Muscle layer of duodenum (tissue), 2 donors: ENCODE measurements at regions not wholly inside any gene's neighbourhood (a gene's known extent, or its start where the extent isn't known, plus 50 kb on each side); places are given as distances from the start of the nearest gene placed in this dataset.

Source experiments
- H3K27ac ChIP-seq: one replicate; pipeline ENCODE4 v1.7.0; 2013; ENCODE audit warnings: mild to moderate bottlenecking, low read length
- H3K27me3 ChIP-seq: one replicate; pipeline ENCODE4 v1.7.0; 2013; ENCODE audit warnings: low read depth, mild to moderate bottlenecking, control low read depth, low read length
- H3K36me3 ChIP-seq, 2 donors: one replicate each; pipeline ENCODE4 v1.7.0; 2013; ENCODE audit warnings: low read length in 2 of 2, control low read depth in 1 of 2, mild to moderate bottlenecking in 1 of 2; ENCODE audit not compliant: insufficient read depth in 2 of 2, control insufficient read depth in 1 of 2
- H3K4me1 ChIP-seq, 2 donors: one replicate each; pipeline ENCODE4 v1.7.0; 2013; ENCODE audit warnings: low read length in 2 of 2, mild to moderate bottlenecking in 2 of 2, control low read depth in 1 of 2, moderate library complexity in 1 of 2; ENCODE audit not compliant: insufficient read depth in 2 of 2, control insufficient read depth in 1 of 2
- H3K4me3 ChIP-seq, 2 donors: one replicate each; pipeline ENCODE4 v1.7.0; 2013; ENCODE audit warnings: low read length in 2 of 2, low read depth in 1 of 2, mild to moderate bottlenecking in 1 of 2
- H3K9me3 ChIP-seq, 2 donors: one replicate each; pipeline ENCODE4 v1.7.0; 2013; ENCODE audit warnings: low read length in 2 of 2, control low read depth in 1 of 2, mild to moderate bottlenecking in 1 of 2; ENCODE audit not compliant: control insufficient read depth in 1 of 2
- donor health status: healthy.

- H3K4me3 ChIP-seq = no peak overlapping the region
- H3K27me3 ChIP-seq = no peaks in the 10 kb centered on the region
- no peaks in the 10 kb centered on the region for H3K9me3 ChIP-seq
- H3K27ac ChIP-seq = no peak overlapping the region
- H3K4me1 ChIP-seq = no peaks in the 10 kb centered on the region
- H3K36me3 ChIP-seq = no peaks in the 10 kb centered on the region
These were observed 519.3 kb upstream of the CADM2 start for GRCh38 chr3:84439476-84439875.

- Histone ChIP-seq H3K36me3 (no peaks in the 10 kb centered on the region), H3K9me3 (no peaks in the 10 kb centered on the region), H3K27me3 (no peaks in the 10 kb centered on the region), H3K27ac (no peak overlapping the region), H3K4me1 (no peaks in the 10 kb centered on the region), H3K4me3 (no peak overlapping the region)
These were observed 518.5 kb upstream of the CADM2 start for GRCh38 chr3:84440291-84440690.

GRCh38 chr3:84442533-84442932 lies 516.3 kb upstream of the CADM2 start:
- no peaks in the 10 kb centered on the region for H3K36me3 ChIP-seq
- H3K4me3 ChIP-seq = no peak overlapping the region

GRCh38 chr3:84444726-84445521 lies 513.9 kb upstream of the CADM2 start:
- no peaks in the 10 kb centered on the region for H3K27me3 ChIP-seq
- H3K36me3 ChIP-seq = no peaks in the 10 kb centered on the region
- no peak overlapping the region for H3K27ac ChIP-seq
- H3K9me3 ChIP-seq = no peaks in the 10 kb centered on the region
- no peak overlapping the region for H3K4me3 ChIP-seq
- no peaks in the 10 kb centered on the region for H3K4me1 ChIP-seq

More at GRCh38 chr3:84442533-84442932, 516.3 kb upstream of the CADM2 start:
- Histone ChIP-seq H3K27me3 (no peaks in the 10 kb centered on the region), H3K4me1 (no peaks in the 10 kb centered on the region), H3K27ac (no peak overlapping the region), H3K9me3 (no peaks in the 10 kb centered on the region)

GRCh38 chr3:84487296-84487695 lies 471.5 kb upstream of the CADM2 start:
- Histone ChIP-seq H3K36me3 (no peaks in the 10 kb centered on the region), H3K27ac (no peak overlapping the region), H3K27me3 (no peaks in the 10 kb centered on the region), H3K4me1 (no peaks in the 10 kb centered on the region), H3K9me3 (peaks cover 0 to 4% of the 10 kb centered on the region in 2 donors), H3K4me3 (no peak overlapping the region)

GRCh38 chr3:84504761-84505160 lies 454.0 kb upstream of the CADM2 start:
- no peaks in the 10 kb centered on the region for H3K27me3 ChIP-seq
- H3K9me3 ChIP-seq = no peaks in the 10 kb centered on the region
- no peak overlapping the region for H3K4me3 ChIP-seq
- no peaks in the 10 kb centered on the region for H3K36me3 ChIP-seq
- H3K27ac ChIP-seq = no peak overlapping the region
- H3K4me1 ChIP-seq = no peaks in the 10 kb centered on the region

GRCh38 chr3:84510007-84510406 lies 448.8 kb upstream of the CADM2 start:
- H3K36me3 ChIP-seq = no peaks in the 10 kb centered on the region
- H3K9me3 ChIP-seq = no peaks in the 10 kb centered on the region
- no peaks in the 10 kb centered on the region for H3K27me3 ChIP-seq
- H3K4me3 ChIP-seq = no peak overlapping the region
- no peak overlapping the region for H3K27ac ChIP-seq
- no peaks in the 10 kb centered on the region for H3K4me1 ChIP-seq

GRCh38 chr3:84522893-84523292 lies 435.9 kb upstream of the CADM2 start:
- H3K4me1 ChIP-seq = no peaks in the 10 kb centered on the region
- no peaks in the 10 kb centered on the region for H3K36me3 ChIP-seq

GRCh38 chr3:84536916-84537315 lies 421.9 kb upstream of the CADM2 start:
- Histone ChIP-seq H3K9me3 (peaks cover 0 to 8% of the 10 kb centered on the region in 2 donors), H3K36me3 (no peaks in the 10 kb centered on the region), H3K4me1 (no peaks in the 10 kb centered on the region), H3K27me3 (no peaks in the 10 kb centered on the region), H3K4me3 (no peak overlapping the region), H3K27ac (no peak overlapping the region)

More at GRCh38 chr3:84522893-84523292, 435.9 kb upstream of the CADM2 start:
- Histone ChIP-seq H3K27me3 (no peaks in the 10 kb centered on the region), H3K27ac (no peak overlapping the region), H3K9me3 (peaks cover 0 to 9% of the 10 kb centered on the region in 2 donors), H3K4me3 (no peak overlapping the region)

- Histone ChIP-seq H3K4me1 (no peaks in the 10 kb centered on the region), H3K27ac (no peak overlapping the region), H3K27me3 (no peaks in the 10 kb centered on the region), H3K4me3 (no peak overlapping the region), H3K9me3 (peaks cover 0 to 8% of the 10 kb centered on the region in 2 donors), H3K36me3 (no peaks in the 10 kb centered on the region)
These were observed 420.2 kb upstream of the CADM2 start for GRCh38 chr3:84538597-84538996.

- H3K36me3 ChIP-seq = no peaks in the 10 kb centered on the region
- H3K27me3 ChIP-seq = no peaks in the 10 kb centered on the region
- no peaks in the 10 kb centered on the region for H3K9me3 ChIP-seq
- no peaks in the 10 kb centered on the region for H3K4me1 ChIP-seq
- H3K27ac ChIP-seq = no peak overlapping the region
- H3K4me3 ChIP-seq = no peak overlapping the region
These were observed 411.6 kb upstream of the CADM2 start for GRCh38 chr3:84547207-84547606.
